Glomerular visceral epithelial cell (primary cell): ENCODE measurements at regions not wholly inside any gene's neighbourhood (a gene's known extent, or its start where the extent isn't known, plus 50 kb on each side); places are given as distances from the start of the nearest gene placed in this dataset.

Experiments used
- DNase-seq: peaks from one replicate; pipeline ENCODE4 v3.0.0-alpha.2; 2016; ENCODE audit errors: extremely low spot score

DNA sequence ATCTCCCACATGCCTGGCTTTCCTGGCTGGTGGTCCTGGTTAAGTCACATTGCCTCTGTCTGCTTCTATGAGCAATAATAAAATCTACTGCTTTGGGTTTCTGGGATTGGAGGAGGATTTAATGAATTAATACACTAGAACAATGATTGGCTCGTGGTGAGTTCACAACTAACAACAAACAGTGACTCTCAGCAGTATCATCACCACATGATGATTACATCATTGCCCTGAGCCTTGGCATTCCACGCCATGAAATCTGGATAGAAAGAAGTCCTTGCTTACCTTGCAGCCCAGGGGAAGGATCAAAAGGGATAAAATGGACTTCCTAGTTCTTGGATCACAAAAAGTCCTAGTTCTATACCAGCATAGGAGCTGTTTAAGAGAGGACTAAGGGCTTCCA is 1069.0 kb downstream of the VRK1 start:
- DNase-seq = no peak

DNA sequence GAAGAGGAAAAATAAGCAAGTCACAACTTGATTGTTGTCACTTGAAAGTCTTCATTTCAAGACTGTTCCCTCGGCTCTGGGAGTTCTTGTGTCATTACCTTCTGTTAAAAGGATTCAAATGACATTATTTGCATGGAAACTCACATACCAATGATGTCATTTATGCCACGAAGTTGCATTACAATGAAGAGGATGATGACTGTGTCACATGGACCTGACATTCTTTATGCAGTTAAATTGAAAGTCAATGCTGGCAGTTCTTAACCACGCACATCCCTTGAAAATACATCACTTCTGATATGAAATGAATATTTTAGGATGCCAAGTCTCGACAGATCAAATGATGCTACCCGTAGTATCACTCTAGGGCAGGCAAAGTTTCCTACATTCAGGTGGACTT is 1069.5 kb downstream of the VRK1 start:
- DNase-seq = no peak

DNA sequence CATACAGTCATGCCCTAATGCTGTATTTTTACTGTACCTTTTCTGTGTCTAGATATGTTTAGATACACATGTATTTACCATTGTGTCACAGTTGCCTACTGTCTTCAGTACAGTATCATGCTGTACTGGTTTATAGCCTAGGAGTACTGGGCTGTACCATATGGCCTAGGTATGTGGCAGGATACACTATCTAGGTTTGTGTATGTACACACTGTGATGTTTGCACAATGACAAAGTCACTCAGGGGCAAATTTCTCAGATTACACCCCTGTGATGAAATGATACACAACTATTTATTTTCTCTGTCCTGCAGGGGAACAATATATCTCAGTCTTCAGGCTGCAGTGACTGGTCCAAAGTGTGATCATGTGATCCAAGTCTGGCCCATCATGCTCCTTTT is 1076.1 kb downstream of the VRK1 start:
- DNase-seq = no peak

DNA sequence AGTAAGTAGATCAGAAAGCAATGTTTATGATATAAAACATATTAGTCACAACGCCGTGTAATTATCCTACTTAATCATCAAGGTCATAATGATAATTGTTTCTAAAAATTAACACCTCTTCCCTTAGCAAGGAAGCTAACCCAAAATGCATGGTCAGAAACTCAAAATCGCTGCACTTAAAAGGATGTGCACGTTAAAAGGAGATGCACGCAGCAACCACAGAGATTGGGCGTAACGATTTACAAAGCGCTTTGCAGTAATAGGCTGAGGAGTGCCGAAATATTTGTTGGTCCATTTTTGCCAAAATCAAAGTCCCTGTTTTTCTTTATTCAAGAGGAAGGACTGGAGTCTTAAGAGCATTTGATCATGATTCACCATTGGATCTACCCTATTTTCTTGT is 1077.2 kb downstream of the VRK1 start:
- no peak for DNase-seq

DNA sequence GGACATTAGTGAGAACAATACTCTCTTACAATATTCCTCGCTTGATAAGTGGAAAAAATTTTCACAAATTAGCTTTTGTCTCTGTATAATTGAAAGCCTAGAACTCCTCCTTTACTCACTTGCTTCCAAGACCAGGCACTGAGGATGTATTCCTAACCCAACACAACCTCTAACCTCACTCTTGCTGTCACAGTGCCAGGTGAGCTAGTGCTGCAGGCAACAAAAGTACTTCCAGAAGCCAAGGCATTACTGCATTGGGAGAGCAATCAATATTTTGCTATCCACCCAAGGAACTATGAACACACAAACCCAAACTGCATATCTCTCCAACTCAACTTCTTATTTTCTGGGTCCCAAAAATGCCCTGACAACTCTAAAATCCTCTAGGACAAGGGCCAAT is 1081.0 kb downstream of the VRK1 start:
- no peak for DNase-seq

DNA sequence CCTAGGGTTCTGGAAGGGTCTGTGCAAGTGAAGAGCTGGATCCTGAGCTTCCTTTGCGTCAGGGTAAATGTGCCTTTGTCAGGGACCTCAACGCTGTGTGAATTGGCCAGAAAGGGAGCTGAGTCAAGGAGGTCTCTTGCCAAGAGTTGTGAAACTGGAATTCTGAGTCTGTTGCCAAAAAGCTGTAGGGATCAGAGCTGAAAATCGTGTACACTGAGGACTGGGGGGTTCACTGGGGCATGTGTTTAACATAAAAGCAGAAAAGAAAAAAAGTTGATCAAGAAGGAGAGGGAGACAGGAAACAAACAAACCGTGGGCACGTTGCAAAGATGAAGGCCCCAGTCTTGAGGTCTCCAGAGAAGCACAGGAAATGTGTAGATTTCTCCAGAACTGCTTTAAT is 1081.5 kb downstream of the VRK1 start:
- DNase-seq = no peak

DNA sequence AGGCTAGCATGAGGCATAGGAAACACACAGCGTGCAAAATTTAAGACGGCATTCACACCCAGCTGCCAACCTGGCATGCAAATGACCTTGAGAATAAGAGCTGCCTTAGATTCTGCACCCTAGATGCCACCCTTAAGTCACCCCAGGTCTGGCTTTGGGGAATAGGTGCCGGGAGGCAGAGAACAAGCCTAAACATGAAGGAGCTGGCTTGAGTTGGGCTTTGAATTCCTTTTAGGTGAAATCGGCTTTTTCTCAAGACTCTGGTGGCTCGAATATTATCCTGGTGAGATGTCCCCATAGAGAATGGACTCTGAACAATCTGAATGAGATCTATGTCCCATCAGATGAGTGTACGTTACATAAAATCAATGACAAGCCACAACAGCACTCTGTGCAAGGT is 1090.5 kb downstream of the VRK1 start:
- DNase-seq = no peak

DNA sequence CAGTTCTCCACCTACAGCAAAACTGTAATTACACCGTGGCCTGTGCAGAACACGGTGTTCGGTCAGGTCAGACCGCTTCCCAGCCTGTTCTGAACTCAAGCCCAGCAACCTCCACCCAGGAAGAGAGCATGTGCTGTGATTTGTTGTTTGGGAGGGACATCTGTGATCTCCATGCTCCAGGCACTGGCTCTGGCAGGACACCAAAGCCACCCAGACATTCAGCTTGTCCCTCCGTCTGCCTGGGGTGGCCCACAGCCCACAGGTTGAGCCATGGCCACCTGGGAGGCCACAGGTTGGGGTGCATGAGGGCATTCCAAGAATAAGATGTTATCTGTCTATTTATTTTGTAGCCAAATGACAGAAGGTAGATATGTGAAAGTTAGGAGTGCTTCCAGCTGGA is 1091.1 kb downstream of the VRK1 start:
- no peak for DNase-seq

DNA sequence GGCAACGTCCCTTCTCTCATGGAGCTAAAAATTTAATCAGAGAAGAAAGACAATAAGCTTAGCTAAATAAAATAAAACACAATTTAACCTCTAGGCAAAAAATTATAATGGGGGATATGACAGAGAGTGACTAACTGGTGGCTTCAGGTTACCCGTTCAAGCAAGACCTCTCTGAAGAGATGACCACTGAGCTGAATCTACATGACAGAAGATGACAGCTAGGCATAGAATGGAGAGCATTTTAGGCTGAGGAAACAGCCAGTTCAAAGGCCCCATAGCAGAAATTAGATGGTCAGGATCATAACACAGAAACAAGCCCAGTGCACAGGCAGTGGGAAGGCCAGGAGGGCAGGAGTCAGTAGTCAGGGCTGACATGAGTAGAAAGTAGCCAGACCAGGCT is 1094.3 kb downstream of the VRK1 start:
- DNase-seq = no peak

DNA sequence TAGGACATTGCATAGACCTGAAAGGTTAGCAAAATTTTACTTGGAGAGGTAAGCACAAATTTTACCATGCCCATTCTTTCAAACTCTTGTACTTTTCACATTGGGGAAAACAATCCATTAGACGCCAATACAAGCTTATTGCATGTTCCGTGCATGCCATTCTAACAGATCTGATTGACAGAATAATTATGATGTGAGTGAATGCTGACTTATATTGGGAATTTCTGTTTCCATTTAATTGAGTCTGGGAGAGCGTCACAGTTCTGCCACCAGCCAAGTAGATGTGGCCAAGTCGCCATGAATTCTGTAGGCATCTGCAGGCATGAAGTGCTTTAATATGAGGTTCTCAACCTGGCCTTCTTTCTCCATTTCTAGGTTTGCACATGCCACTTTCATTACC is 1097.4 kb downstream of the VRK1 start:
- DNase-seq = no peak

DNA sequence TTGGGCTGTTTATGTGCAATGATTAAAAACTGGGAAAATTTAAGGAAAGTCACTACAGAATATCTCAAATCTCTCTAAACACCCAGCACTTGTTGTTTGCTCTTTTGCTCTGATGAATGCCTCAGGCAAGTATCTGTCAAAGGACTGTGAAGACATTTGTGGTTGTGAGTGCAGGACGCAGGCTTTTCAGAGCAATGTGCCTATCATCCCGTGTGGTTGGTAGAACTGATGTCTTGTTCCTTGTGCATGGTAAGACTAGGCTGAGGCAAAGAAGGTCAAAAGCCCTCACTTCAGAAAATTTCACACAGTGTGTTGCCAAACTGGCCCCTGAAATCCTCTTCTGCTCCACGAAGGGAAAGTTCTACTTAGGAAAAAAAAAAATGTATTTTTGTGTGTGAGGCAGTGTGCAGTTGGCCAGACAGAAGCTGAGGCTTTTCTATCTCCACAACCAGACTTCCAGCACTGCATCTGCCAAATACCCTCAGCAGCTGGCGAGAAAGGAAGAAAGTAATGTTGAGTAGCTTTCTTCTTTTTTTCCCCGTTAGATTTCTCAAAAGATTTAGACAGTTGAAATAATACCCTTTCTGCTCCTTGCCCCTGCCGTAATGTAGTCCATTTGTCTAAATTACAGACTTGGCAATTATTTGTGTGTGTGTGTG is 1103.1 kb downstream of the VRK1 start:
- DNase-seq = no peak

DNA sequence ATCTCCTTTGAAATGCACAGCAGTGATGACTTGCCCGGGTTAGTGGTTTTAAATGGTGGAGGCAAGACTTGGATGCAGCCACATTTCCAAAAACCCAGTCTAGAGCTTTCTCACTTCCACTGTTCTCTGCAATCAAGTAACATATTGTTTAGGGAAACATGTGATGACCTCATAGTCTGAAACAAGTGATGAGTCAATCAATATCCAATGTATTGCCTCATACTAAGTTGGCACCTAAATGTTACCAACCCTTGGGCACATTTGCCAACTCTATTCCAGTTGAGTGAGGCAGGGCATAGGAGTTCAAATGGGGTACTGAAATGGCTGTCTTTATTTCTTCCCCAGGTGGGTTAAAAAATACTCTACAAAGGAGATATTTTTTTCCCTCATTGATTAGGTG is 1105.4 kb downstream of the VRK1 start:
- no peak for DNase-seq

DNA sequence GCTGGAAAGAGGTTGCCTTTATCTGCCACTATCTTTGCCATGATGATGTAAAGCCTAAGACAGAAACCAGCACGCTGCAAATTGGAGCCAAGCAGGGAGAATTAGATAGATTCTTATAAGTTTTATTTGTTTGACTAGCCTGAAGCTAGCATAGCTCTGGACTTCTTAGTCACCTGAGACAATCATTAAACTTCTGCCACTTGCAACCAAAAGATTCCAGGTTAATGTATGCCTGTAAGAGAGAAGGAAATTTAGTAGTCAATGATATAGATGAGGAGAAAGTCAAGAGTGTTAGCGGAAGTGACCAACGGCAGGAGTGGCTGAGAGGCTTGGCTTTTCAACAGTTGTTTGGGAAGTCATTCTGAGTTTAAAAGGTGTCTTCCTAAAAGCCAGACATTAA is 1106.6 kb downstream of the VRK1 start:
- DNase-seq = no peak

DNA sequence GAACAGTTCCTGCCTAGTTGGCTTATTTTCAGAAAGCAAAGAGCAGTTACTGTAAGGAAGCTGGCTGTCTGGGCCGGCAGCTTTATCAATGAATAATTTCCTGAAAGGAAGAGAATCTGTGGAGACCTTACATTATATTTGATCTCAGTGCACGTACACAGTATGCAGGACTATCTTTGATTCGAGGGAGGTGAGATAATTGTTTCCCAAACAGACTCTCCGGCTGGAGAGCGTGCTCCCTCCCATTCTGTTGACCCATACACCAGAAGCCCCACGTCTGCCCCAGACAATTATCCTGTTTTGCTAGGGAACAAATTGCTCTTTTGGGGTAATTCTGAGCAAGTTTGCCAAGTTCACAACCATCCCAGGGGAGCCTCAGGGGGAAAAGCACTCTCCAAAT is 1115.0 kb downstream of the VRK1 start:
- no peak for DNase-seq

DNA sequence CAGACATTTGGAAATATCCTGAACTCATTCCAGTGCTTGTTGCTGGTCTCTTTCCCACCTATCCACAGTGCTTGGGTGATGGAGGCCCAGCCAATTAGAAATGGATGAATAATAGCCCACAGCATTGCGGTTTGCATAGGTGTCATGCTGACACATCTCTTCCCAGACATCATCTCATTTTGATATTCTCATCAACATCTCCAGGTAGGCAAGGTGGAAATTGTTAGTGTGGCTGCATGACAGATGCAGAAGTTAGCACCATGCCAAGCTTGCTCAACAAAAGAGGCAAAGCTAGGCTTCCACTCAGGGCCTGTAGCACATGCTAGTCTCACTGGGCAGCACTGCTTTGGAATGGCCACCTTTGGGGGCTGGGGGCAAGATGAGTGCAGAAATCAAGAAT is 1118.9 kb downstream of the VRK1 start:
- no peak for DNase-seq

DNA sequence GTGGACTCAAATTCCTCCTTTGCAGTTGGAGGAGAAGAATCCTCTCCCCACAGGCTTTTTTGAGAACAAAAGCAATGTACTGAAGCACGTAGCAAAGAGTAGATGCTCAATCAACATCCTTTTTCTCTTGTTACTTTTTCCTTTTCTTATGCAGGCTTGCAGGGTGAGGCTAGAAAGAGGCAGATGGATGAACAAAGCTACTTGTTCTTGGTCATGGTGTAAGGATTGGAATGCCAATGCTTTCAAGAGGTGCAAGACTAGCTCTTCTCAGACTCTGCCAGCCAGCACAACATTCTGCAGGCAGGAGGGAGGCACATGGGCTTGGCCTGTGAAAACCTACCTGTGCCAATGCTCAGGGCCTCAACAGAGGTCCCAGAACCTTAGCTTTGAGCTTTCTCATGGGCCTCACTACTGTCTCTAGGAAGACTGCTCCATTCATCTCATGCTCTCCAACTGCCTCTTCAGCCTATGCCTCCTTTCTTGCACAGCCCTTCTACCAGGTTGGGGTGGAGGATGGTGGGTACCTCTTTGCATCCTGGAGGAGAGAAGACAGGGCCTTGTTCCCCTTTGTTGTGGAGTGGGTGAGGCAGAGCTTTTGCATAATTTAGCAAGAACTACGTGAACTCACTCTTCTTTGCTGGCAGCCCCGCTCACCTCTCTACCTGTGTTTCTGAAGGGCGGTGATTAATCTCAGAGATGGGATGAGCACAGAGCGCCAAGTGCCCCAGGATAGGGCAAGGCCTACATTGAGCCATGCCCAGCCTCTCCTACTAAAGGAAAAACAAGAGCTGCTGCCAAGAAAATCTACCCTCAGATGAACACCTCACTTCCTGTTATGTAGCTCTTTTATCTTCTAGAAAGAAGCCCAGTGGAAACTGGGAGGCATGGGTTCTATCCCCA is 1119.7 kb downstream of the VRK1 start:
- no peak for DNase-seq

DNA sequence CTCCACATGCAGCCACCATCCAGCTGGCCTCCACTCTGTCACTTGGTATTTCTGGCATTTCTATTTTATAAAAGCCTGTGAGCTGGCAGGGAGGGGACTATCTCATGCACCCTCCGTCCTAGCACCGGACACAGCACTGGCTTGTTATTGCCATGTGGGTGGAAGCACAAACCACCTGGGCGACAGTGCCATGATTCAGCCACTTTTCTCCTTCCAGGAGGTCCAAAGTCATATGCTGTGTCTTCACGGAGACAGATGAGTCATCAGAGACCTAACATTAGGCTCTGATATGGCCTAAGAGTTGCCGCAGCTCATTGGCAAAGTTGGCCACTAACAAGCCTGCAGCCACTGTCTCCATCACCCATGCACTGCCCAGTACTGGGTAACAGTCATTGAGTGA is 1123.0 kb downstream of the VRK1 start:
- DNase-seq = no peak

DNA sequence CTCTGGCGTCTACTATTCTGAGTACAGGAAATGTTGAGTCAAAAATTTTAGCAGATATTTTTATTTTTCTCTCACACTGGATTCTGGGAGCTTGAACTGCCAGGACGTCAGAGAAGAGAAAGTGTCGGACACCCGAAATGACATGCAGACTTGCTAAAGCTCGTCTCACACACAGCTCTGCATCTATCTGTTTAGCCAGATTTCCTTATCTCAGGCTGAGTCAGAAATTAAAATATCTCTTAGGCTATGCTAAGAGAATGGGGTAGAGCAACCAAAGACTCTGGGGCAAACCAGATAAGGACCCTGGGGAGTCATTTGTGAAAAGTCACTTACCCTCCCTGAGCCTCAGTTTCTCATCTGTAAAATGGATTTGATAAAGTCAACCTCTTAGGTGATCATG is 1124.1 kb downstream of the VRK1 start:
- no peak for DNase-seq

DNA sequence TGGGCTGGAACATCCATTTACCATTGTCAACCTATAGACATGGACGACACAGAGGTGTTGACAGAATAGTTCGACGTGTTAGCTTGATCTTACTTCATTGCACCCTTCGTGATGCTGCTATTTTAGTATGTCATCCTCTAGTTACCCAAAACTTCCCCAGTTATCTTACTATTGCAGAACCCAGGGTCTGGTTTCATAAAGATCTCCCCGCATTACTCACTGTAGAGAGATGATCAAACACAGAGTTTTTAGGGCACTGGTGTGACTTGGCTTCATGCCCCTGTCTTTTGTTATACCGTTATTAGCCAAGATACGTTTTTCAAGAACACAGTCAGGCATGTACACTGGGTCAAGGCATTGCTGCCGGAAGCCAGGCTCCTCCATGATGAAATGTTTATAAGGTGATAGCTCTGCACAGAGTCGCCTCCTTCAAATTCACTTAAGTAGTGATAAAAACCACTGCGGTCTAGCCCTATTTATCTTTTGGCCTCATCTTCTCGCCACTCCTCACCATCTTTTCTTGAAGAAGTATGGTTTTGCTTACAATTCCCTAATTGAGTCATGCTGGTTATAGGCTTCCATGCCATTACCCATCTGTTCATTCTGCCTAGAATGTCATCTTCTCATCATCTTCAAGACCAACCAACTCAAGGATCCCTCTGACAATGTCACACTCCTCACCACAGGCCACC is 1127.9 kb downstream of the VRK1 start:
- DNase-seq = no peak

DNA sequence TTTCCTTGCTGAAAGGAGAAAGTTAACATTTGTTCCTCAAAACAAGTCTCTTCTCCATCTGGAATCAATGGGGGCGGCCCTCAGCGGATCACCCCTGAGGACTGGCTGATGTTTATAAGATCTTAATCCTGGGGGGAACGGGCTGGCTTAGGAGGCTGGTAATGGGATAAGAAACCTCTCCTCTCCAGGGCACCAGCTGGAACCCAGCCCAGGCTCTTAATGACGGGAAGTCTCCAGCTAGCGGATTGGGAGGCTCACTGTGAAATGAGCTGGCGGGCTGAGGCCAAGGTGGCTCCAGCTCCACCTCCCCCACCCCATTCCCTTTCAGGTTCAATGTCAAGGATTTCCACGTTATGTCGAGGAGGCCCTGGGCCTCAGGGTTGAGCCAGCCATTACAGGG is 1133.0 kb downstream of the VRK1 start:
- DNase-seq = no peak

DNA sequence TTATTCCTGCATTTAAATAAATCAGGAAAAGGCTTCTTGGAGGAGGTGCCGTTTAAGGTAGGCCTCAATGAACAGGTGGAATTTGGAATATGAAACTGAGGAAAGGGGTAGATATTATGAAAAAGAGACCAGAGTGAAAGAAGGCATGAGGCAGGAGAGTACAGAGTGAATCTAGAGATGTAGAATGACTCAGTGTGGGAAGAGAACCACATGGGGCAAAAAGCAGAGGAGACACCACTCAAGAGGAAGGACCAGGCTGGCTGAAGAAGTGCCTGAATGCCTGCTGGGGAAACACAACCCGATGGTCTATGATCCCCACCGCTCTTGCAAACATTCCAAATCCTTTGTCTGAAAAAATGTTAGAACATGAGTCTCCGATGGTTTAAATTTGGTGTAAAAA is 1134.1 kb downstream of the VRK1 start:
- no peak for DNase-seq

DNA sequence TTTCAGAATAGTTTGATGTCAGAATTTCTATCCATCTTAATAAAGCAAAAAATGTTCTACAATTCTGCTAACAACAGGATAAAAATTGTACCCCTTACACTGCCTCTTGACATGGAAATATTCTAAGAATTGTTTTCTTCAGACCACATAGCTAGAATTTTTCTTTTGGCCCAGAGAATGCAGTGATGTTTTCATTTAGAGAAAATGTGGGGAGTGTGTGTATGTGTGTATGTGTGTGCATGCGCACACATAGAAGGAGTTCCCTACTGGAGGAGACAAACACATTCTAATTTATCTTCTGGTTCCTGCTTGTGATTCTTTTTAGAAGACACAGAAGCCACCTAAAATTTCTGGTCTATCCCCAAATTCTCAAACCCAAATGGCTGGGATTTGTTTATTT is 1145.7 kb downstream of the VRK1 start:
- DNase-seq = no peak

DNA sequence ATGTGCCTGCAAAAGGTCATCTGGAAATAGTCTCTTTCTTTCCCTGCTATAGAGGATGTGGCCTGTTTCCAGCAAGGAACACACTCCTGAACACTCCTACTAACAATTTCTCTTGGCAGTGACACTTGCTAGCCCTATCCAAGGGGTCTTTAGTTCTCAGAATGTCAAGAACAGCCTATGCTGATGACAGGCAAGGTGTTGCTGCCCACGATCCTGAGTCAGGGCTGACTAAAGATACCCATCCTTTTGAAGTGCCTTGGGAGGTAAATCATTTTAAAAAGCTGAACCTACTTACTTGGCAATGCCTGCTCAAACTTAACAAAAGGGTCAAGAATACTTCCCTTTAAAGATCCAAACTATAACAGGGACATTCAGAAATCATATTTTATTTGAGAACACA is 1146.4 kb downstream of the VRK1 start:
- DNase-seq = no peak
